HCT116 (cell line): ENCODE measurements at regions not wholly inside any gene's neighbourhood (a gene's known extent, or its start where the extent isn't known, plus 50 kb on each side); places are given as distances from the start of the nearest gene placed in this dataset.

Experiments used
- ATAC-seq: fragments of 200-7000 bp; cut with Tn5 transposase; 2 replicates; pipeline ENCODE4 v1.9.1; 2020; ENCODE audit warnings: mild to moderate bottlenecking, moderate library complexity
- BruUV-seq: library from RNA; stranded (reverse); fragments of 400-500 nt; replicated peaks from 2 replicates; lab custom pipeline; 2021; lab: Mats Ljungman, UMichigan
- CTCF ChIA-PET: fragments of 300-600 bp; sonication (Branson Sonifier 250); formaldehyde crosslinking; loops from one replicate; lab custom pipeline; 2021; ENCODE audit warnings: antibody characterized with exemption; lab: Charles Lee
- POLR2A ChIA-PET: fragments of 300-600, 350-600 bp; sonication (Branson Sonifier 250); formaldehyde crosslinking; loops from one replicate; lab custom pipeline; 2021; ENCODE audit warnings: antibody characterized with exemption; lab: Charles Lee
- RAD21 ChIA-PET, 2 experiments: fragments of 300-600 bp; sonication (Branson Sonifier 250); formaldehyde crosslinking; loops; one replicate each; lab custom pipeline; 2023; ENCODE audit warnings: low total read pairs in 2 of 2; ENCODE audit not compliant: uncharacterized antibody in 2 of 2, unreplicated experiment in 2 of 2, low non-redundant PET in 1 of 2; lab: Charles Lee
- DNase-seq: peaks from one replicate; pipeline ENCODE4 v3.0.0-alpha.2; 2010; ENCODE audit warnings: low read depth, low spot score
- H2AFZ ChIP-seq: fragments of 200-600 bp; shearing (Covaris generic), sonication (generic); 2 replicates; pipeline ENCODE4 v1.6.1; 2017; ENCODE audit warnings: low read depth, mixed run types, mixed read lengths, antibody characterized with exemption, low read length; ENCODE audit not compliant: poor library complexity, severe bottlenecking
- H3K27ac ChIP-seq: 2 replicates; pipeline ENCODE4 v1.5.1; 2012; ENCODE audit warnings: low read depth, low read length
- H3K27me3 ChIP-seq: fragments of 200-600 bp; sonication (generic); 2 replicates; pipeline ENCODE4 v1.6.1; 2016; ENCODE audit warnings: mixed run types, low read length, mixed read lengths; ENCODE audit not compliant: insufficient read depth
- H3K36me3 ChIP-seq, 2 experiments: fragments of 200-500 bp in 1 of 2; fragments of 200-600 bp in 1 of 2; sonication (Bioruptor generic) in 1 of 2; sonication (generic) in 1 of 2; 2 replicates each; pipeline versions ENCODE4 v1.5.1 to v1.6.1; 2014 to 2016; ENCODE audit warnings: low read length in 2 of 2, inconsistent platforms in 1 of 2, mixed read lengths in 1 of 2, mixed run types in 1 of 2; ENCODE audit not compliant: insufficient read depth in 2 of 2, control insufficient read depth in 1 of 2
- H3K4me1 ChIP-seq, 2 experiments: fragments of 200-600 bp in 1 of 2; sonication (generic) in 1 of 2; 2 replicates each; pipeline versions ENCODE4 v1.5.1 to v1.6.1; 2012 to 2017; ENCODE audit warnings: low read length in 2 of 2, inconsistent platforms in 1 of 2, mild to moderate bottlenecking in 1 of 2, mixed read lengths in 1 of 2, mixed run types in 1 of 2, moderate library complexity in 1 of 2; ENCODE audit not compliant: insufficient read depth in 2 of 2, control insufficient read depth in 1 of 2
- H3K4me2 ChIP-seq: fragments of 200-600 bp; sonication (generic); 2 replicates; pipeline ENCODE4 v1.6.1; 2017; ENCODE audit warnings: mixed run types, low read length, mixed read lengths
- H3K4me3 ChIP-seq, 2 experiments: fragments of 200-600 bp in 1 of 2; sonication (generic) in 1 of 2; replicated peaks in 1 of 2; 2 replicates each; pipeline ENCODE4 v1.5.1; 2011 to 2016; ENCODE audit warnings: low read length in 2 of 2, control low read depth in 1 of 2, low read depth in 1 of 2, mild to moderate bottlenecking in 1 of 2, mixed read lengths in 1 of 2, mixed run types in 1 of 2
- H3K79me2 ChIP-seq: fragments of 200-600 bp; sonication (generic); 2 replicates; pipeline ENCODE4 v1.6.1; 2017; ENCODE audit warnings: mild to moderate bottlenecking, mixed run types, low read length, moderate library complexity, mixed read lengths; ENCODE audit not compliant: insufficient read depth
- H3K9ac ChIP-seq: fragments of 200-600 bp; sonication (generic); 2 replicates; pipeline ENCODE4 v1.6.1; 2016; ENCODE audit warnings: low read length, mixed read lengths
- H3K9me2 ChIP-seq: fragments of 200-600 bp; sonication (generic), shearing (Covaris generic); 2 replicates; pipeline ENCODE4 v1.6.1; 2017; ENCODE audit warnings: mixed run types, mild to moderate bottlenecking, moderate library complexity; ENCODE audit not compliant: insufficient read depth
- H3K9me3 ChIP-seq, 2 experiments: fragments of 200-500 bp in 1 of 2; fragments of 200-600 bp in 1 of 2; sonication (Bioruptor generic) in 1 of 2; sonication (generic) in 1 of 2; 2 replicates each; pipeline ENCODE4 v1.6.1; 2014 to 2017; ENCODE audit warnings: low read length in 2 of 2, mixed read lengths in 2 of 2, inconsistent platforms in 1 of 2, low read depth in 1 of 2, mild to moderate bottlenecking in 1 of 2, mixed run types in 1 of 2, moderate library complexity in 1 of 2; ENCODE audit not compliant: control insufficient read depth in 1 of 2, insufficient read depth in 1 of 2
- H4K20me1 ChIP-seq: fragments of 200-600 bp; sonication (generic), shearing (Covaris generic); 2 replicates; pipeline ENCODE4 v1.6.1; 2017; ENCODE audit warnings: mixed run types, mild to moderate bottlenecking, moderate library complexity; ENCODE audit not compliant: insufficient read depth
- CBX3 ChIP-seq: IDR thresholded peaks from 2 replicates; pipeline ENCODE4 v1.6.1; 2012; ENCODE audit warnings: low read depth
- EGR1 ChIP-seq: IDR thresholded peaks from 2 replicates; pipeline ENCODE4 v1.6.1; 2012; ENCODE audit warnings: low read depth
- ELF1 ChIP-seq: IDR thresholded peaks from 2 replicates; pipeline ENCODE4 v1.6.1; 2012; ENCODE audit warnings: low read depth, borderline replicate concordance
- EZH2 ChIP-seq: fragments of 200-600 bp; sonication (generic); IDR thresholded peaks from 2 replicates; pipeline ENCODE4 v1.6.1; 2017; ENCODE audit warnings: antibody characterized with exemption, mixed run types
- FOSL1 ChIP-seq: IDR thresholded peaks from 2 replicates; pipeline ENCODE4 v1.6.1; 2012; ENCODE audit warnings: low read depth
- JUND ChIP-seq: IDR thresholded peaks from 2 replicates; pipeline ENCODE4 v1.6.1; 2012
- RAD21 ChIP-seq: IDR thresholded peaks from 2 replicates; pipeline ENCODE4 v1.6.1; 2012; ENCODE audit warnings: low read depth, mild to moderate bottlenecking
- SIN3A ChIP-seq: IDR thresholded peaks from 2 replicates; pipeline ENCODE4 v1.6.1; 2012; ENCODE audit warnings: low read depth
- SP1 ChIP-seq: IDR thresholded peaks from 2 replicates; pipeline ENCODE4 v1.6.1; 2012; ENCODE audit warnings: low read depth
- SRF ChIP-seq: IDR thresholded peaks from 2 replicates; pipeline ENCODE4 v1.6.1; 2012; ENCODE audit warnings: low read depth
- TCF7L2 ChIP-seq: IDR thresholded peaks from 2 replicates; pipeline ENCODE4 v1.7.0; 2011; ENCODE audit warnings: borderline replicate concordance, inconsistent platforms; ENCODE audit not compliant: insufficient read depth, insufficient read length; ENCODE audit errors: extremely low read depth
- YY1 ChIP-seq: IDR thresholded peaks from 2 replicates; pipeline ENCODE4 v1.6.1; 2011; ENCODE audit warnings: low read length, low read depth, moderate library complexity, mild to moderate bottlenecking; ENCODE audit not compliant: insufficient replicate concordance; ENCODE audit errors: extremely low read depth
- ZFX ChIP-seq: fragments of 450-650 bp; IDR thresholded peaks from 2 replicates; pipeline ENCODE4 v1.6.1; 2017
- ZNF274 ChIP-seq: fragments of 200-500 bp; sonication (Bioruptor generic); IDR thresholded peaks from 2 replicates; pipeline ENCODE4 v1.6.1; 2014; ENCODE audit warnings: mild to moderate bottlenecking, low read depth, low read length, inconsistent platforms
- intact Hi-C: fragments of 100-400 bp; cut with micrococcal nuclease; formaldehyde crosslinking; loops from 2 replicates; pipeline ENCODE4 v1.10.0; 2022
- TF ChIP-seq, protein P1 (sequence below): IDR thresholded peaks from 2 replicates; pipeline ENCODE4 v1.6.1; 2011; ENCODE audit warnings: mild to moderate bottlenecking, low read length, moderate library complexity; ENCODE audit not compliant: insufficient replicate concordance; ENCODE audit errors: extremely low read depth
- TF ChIP-seq, protein P2 (sequence below): IDR thresholded peaks from 2 replicates; pipeline ENCODE4 v1.6.1; 2012
- TF ChIP-seq, protein P3 (sequence below): IDR thresholded peaks from 2 replicates; pipeline ENCODE4 v1.6.1; 2012; ENCODE audit warnings: low read depth
- TF ChIP-seq, protein P4 (sequence below), 3 experiments: fragments of 200-600 bp in 1 of 3; sonication (generic) in 1 of 3; IDR thresholded peaks in 2 of 3; conservative IDR thresholded peaks in 1 of 3; 2 replicates each; pipeline ENCODE4 v1.5.1; 2012 to 2017; ENCODE audit warnings: low read depth in 2 of 3, low read length in 2 of 3, antibody characterized with exemption in 1 of 3, borderline replicate concordance in 1 of 3, control low read depth in 1 of 3, mild to moderate bottlenecking in 1 of 3, mixed read lengths in 1 of 3, mixed run types in 1 of 3, moderate library complexity in 1 of 3; ENCODE audit not compliant: insufficient read depth in 1 of 3
- TF ChIP-seq, protein P5 (sequence below): IDR thresholded peaks from 2 replicates; pipeline ENCODE4 v1.6.1; 2012

DNA sequence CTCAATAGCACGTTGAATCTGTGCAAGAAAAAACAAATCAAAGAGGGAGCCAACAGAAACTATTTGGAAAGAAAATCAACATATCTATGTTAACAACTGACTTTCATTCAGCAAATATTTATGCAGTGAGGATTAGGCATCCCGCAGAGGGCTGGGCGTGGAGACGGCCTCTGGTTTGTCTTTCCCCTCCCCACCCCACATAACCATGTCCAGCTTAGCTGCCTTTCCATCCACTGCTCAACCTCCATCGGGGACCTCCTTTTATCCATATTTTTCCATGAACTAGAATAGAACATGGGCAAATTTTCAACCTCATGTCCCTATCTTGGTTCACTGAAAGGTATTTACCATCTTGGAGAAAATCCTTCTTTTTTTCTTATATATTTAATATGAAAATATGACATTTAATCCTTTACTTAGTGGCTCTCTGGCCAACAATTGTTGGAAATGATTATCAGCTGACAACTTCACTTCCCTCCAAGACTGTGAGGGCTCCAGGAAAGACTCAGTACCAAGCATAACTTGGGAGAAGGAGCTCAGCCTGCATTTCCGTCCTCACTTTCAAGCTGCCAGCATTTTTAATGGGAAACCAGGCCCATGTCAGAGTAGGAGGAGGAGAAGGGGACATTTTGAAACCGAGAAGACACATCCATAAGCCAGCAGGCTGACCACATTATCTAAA is 462.6 kb upstream of the MAF start:
- ATAC-seq (no peak), DNase-seq (no peak)
- Histone ChIP-seq H3K36me3 (no peaks in the 10 kb centered on the region), H3K4me1 (no peaks in the 10 kb centered on the region), H3K4me2 (no peak overlapping the region), H3K9ac (no peak overlapping the region), H2AFZ (no peak overlapping the region), H3K9me2 (no peaks in the 10 kb centered on the region), H4K20me1 (no peaks in the 10 kb centered on the region), H3K27me3 (no peaks in the 10 kb centered on the region), H3K9me3 (peaks cover 41 to 57% of the 10 kb centered on the region in 2 experiments; a peak in 2 of 4 replicates), H3K79me2 (no peaks in the 10 kb centered on the region), H3K4me3 (no peak overlapping the region), H3K27ac (no peak overlapping the region)
- intact Hi-C loops, result no loop called here
- CTCF ChIA-PET, result no interaction called here
- no TSS peak for BruUV-seq
- POLR2A ChIA-PET, result no interaction called here
- RAD21 ChIA-PET, result no interaction called here
- TF ChIP-seq, protein P1, sequence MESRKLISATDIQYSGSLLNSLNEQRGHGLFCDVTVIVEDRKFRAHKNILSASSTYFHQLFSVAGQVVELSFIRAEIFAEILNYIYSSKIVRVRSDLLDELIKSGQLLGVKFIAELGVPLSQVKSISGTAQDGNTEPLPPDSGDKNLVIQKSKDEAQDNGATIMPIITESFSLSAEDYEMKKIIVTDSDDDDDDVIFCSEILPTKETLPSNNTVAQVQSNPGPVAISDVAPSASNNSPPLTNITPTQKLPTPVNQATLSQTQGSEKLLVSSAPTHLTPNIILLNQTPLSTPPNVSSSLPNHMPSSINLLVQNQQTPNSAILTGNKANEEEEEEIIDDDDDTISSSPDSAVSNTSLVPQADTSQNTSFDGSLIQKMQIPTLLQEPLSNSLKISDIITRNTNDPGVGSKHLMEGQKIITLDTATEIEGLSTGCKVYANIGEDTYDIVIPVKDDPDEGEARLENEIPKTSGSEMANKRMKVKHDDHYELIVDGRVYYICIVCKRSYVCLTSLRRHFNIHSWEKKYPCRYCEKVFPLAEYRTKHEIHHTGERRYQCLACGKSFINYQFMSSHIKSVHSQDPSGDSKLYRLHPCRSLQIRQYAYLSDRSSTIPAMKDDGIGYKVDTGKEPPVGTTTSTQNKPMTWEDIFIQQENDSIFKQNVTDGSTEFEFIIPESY, result no peak
- TF ChIP-seq JUND (no peak), ELF1 (no peak), RAD21 (no peak), SIN3A (no peak), YY1 (no peak), CBX3 (no peak), ZNF274 (no peak), TCF7L2 (no peak), EGR1 (no peak), SRF (no peak), ZFX (no peak), FOSL1 (no peak), EZH2 (no peak), SP1 (no peak)
- TF ChIP-seq, protein P2, sequence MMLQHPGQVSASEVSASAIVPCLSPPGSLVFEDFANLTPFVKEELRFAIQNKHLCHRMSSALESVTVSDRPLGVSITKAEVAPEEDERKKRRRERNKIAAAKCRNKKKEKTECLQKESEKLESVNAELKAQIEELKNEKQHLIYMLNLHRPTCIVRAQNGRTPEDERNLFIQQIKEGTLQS, result no peak
- TF ChIP-seq, protein P3, sequence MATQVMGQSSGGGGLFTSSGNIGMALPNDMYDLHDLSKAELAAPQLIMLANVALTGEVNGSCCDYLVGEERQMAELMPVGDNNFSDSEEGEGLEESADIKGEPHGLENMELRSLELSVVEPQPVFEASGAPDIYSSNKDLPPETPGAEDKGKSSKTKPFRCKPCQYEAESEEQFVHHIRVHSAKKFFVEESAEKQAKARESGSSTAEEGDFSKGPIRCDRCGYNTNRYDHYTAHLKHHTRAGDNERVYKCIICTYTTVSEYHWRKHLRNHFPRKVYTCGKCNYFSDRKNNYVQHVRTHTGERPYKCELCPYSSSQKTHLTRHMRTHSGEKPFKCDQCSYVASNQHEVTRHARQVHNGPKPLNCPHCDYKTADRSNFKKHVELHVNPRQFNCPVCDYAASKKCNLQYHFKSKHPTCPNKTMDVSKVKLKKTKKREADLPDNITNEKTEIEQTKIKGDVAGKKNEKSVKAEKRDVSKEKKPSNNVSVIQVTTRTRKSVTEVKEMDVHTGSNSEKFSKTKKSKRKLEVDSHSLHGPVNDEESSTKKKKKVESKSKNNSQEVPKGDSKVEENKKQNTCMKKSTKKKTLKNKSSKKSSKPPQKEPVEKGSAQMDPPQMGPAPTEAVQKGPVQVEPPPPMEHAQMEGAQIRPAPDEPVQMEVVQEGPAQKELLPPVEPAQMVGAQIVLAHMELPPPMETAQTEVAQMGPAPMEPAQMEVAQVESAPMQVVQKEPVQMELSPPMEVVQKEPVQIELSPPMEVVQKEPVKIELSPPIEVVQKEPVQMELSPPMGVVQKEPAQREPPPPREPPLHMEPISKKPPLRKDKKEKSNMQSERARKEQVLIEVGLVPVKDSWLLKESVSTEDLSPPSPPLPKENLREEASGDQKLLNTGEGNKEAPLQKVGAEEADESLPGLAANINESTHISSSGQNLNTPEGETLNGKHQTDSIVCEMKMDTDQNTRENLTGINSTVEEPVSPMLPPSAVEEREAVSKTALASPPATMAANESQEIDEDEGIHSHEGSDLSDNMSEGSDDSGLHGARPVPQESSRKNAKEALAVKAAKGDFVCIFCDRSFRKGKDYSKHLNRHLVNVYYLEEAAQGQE, result no peak
- TF ChIP-seq, protein P4, sequence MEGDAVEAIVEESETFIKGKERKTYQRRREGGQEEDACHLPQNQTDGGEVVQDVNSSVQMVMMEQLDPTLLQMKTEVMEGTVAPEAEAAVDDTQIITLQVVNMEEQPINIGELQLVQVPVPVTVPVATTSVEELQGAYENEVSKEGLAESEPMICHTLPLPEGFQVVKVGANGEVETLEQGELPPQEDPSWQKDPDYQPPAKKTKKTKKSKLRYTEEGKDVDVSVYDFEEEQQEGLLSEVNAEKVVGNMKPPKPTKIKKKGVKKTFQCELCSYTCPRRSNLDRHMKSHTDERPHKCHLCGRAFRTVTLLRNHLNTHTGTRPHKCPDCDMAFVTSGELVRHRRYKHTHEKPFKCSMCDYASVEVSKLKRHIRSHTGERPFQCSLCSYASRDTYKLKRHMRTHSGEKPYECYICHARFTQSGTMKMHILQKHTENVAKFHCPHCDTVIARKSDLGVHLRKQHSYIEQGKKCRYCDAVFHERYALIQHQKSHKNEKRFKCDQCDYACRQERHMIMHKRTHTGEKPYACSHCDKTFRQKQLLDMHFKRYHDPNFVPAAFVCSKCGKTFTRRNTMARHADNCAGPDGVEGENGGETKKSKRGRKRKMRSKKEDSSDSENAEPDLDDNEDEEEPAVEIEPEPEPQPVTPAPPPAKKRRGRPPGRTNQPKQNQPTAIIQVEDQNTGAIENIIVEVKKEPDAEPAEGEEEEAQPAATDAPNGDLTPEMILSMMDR (IDR thresholded peaks at IDR 0.05 in 2 of 3, conservative IDR thresholded peaks at IDR 0.05 in 1 of 3; ENCODE audit: borderline replicate concordance in 1 of 3, insufficient read depth in 1 of 3, low read depth in 2 of 3, low read length in 2 of 3), result no peak
- TF ChIP-seq, protein P5, sequence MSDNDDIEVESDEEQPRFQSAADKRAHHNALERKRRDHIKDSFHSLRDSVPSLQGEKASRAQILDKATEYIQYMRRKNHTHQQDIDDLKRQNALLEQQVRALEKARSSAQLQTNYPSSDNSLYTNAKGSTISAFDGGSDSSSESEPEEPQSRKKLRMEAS, result no peak
